ENCODE measurements at regions not wholly inside any gene's neighbourhood (a gene's known extent, or its start where the extent isn't known, plus 50 kb on each side); places are given as distances from the start of the nearest gene placed in this dataset.
"Not testable (repeated sequence)": the region's sequence is repeated elsewhere in the genome, so short reads cannot be mapped to it uniquely, and the experiment has no call there.

- DNase-seq (ENCODE audit: low spot score), result no peak
- Mint-ChIP-seq H3K27me3 (ENCODE audit: insufficient read depth, low read depth) (peaks cover 1% of the 10 kb centered on the region), H3K27ac (no peak overlapping the region), H3K4me3 (no peak overlapping the region), H3K36me3 (no peaks in the 10 kb centered on the region), H3K9me3 (peaks cover 30% of the 10 kb centered on the region), H3K4me1 (no peaks in the 10 kb centered on the region)
- H3F3A ChIP-seq (ENCODE audit: low read depth), result no peaks in the 10 kb centered on the region
- H3K9me3 ChIP-seq (ENCODE audit: low read depth), result peaks cover 6% of the 10 kb centered on the region
- H3K27ac ChIP-seq, result no peak overlapping the region
- no peaks in the 10 kb centered on the region for H3K79me2 ChIP-seq (ENCODE audit: low read depth)
- no peak overlapping the region for H3K9ac ChIP-seq
- H3K4me2 ChIP-seq, result no peak overlapping the region
- H4K20me1 ChIP-seq (ENCODE audit: low read depth), result no peaks in the 10 kb centered on the region
- TF ChIP-seq EZH2 (IDR thresholded peaks at IDR 0.05) (no peak), EZH2phosphoT487 (IDR thresholded peaks at IDR 0.05) (no peak)
- TF ChIP-seq, protein P1, sequence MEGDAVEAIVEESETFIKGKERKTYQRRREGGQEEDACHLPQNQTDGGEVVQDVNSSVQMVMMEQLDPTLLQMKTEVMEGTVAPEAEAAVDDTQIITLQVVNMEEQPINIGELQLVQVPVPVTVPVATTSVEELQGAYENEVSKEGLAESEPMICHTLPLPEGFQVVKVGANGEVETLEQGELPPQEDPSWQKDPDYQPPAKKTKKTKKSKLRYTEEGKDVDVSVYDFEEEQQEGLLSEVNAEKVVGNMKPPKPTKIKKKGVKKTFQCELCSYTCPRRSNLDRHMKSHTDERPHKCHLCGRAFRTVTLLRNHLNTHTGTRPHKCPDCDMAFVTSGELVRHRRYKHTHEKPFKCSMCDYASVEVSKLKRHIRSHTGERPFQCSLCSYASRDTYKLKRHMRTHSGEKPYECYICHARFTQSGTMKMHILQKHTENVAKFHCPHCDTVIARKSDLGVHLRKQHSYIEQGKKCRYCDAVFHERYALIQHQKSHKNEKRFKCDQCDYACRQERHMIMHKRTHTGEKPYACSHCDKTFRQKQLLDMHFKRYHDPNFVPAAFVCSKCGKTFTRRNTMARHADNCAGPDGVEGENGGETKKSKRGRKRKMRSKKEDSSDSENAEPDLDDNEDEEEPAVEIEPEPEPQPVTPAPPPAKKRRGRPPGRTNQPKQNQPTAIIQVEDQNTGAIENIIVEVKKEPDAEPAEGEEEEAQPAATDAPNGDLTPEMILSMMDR (IDR thresholded peaks at IDR 0.05), result no peak
- H3K4me3 ChIP-seq, result no peak overlapping the region
- H3K36me3 ChIP-seq, result no peaks in the 10 kb centered on the region
- no peaks in the 10 kb centered on the region for H3K4me1 ChIP-seq
- no peaks in the 10 kb centered on the region for H3K27me3 ChIP-seq
- H2AFZ ChIP-seq (replicated peaks), result no peak overlapping the region
Measured at GRCh38 chr13:18233783-18234299, 947.8 kb downstream of the TUBA3C start.

- Histone ChIP-seq H3K36me3 (no peaks in the 10 kb centered on the region), H3K27ac (no peak overlapping the region), H3K79me2 (ENCODE audit: low read depth) (no peaks in the 10 kb centered on the region), H4K20me1 (ENCODE audit: low read depth) (no peaks in the 10 kb centered on the region), H3K9ac (no peak overlapping the region), H3K4me2 (no peak overlapping the region), H3K4me3 (no peak overlapping the region), H3K27me3 (no peaks in the 10 kb centered on the region), H3F3A (ENCODE audit: low read depth) (no peaks in the 10 kb centered on the region), H3K4me1 (no peaks in the 10 kb centered on the region), H3K9me3 (ENCODE audit: low read depth) (peaks cover 6% of the 10 kb centered on the region), H2AFZ (replicated peaks) (no peak overlapping the region)
- TF ChIP-seq, protein P1 (IDR thresholded peaks at IDR 0.05), result no peak
- no peak for TF ChIP-seq EZH2 (IDR thresholded peaks at IDR 0.05)
- no peak for TF ChIP-seq EZH2phosphoT487 (IDR thresholded peaks at IDR 0.05)
- Mint-ChIP-seq H3K27ac (no peak overlapping the region), H3K4me3 (no peak overlapping the region), H3K9me3 (peaks cover 26% of the 10 kb centered on the region), H3K27me3 (ENCODE audit: insufficient read depth, low read depth) (no peaks in the 10 kb centered on the region), H3K4me1 (no peaks in the 10 kb centered on the region), H3K36me3 (no peaks in the 10 kb centered on the region)
- DNase-seq (ENCODE audit: low spot score), result no peak
Measured at GRCh38 chr13:18232994-18233782, 948.4 kb downstream of the TUBA3C start.

GRCh38 chr13:18232298-18232993, 949.2 kb downstream of the TUBA3C start:
- Histone ChIP-seq H3K9me3 (ENCODE audit: low read depth) (peaks cover 11% of the 10 kb centered on the region), H3K27ac (no peak overlapping the region), H3K4me3 (no peak overlapping the region), H3K4me2 (no peak overlapping the region), H3F3A (ENCODE audit: low read depth) (no peaks in the 10 kb centered on the region), H3K79me2 (ENCODE audit: low read depth) (no peaks in the 10 kb centered on the region), H3K4me1 (no peaks in the 10 kb centered on the region), H3K36me3 (no peaks in the 10 kb centered on the region), H4K20me1 (ENCODE audit: low read depth) (no peaks in the 10 kb centered on the region), H2AFZ (replicated peaks) (no peak overlapping the region), H3K27me3 (no peaks in the 10 kb centered on the region), H3K9ac (no peak overlapping the region)
- Mint-ChIP-seq H3K27me3 (ENCODE audit: insufficient read depth, low read depth) (no peaks in the 10 kb centered on the region), H3K4me3 (no peak overlapping the region), H3K27ac (no peak overlapping the region), H3K4me1 (no peaks in the 10 kb centered on the region), H3K36me3 (no peaks in the 10 kb centered on the region), H3K9me3 (peaks cover 25% of the 10 kb centered on the region)
- DNase-seq (ENCODE audit: low spot score), result no peak
- no peak for TF ChIP-seq EZH2phosphoT487 (IDR thresholded peaks at IDR 0.05)
- TF ChIP-seq, protein P1 (IDR thresholded peaks at IDR 0.05), result no peak
- TF ChIP-seq EZH2 (IDR thresholded peaks at IDR 0.05), result no peak

DNA sequence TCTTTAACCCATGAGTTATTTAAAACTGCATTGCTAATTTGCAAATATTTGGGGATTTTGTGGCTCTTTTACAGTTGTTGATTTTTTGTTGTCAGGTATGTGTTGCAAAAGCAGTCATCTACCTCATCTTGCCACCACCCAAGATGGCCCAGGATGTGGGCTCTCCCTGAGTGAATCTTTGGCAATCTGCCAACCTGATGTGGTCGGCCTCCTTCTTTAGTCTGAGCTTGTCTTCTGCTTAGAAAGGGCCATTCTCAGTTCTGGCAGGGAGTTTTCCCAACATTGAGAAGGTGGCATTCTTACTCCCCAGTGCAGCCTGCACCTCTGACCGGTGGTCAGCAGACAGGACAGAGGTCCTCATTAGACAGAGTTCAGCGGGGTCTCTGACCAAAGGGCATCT, 957.2 kb downstream of the TUBA3C start:
- H3K9me3 ChIP-seq (ENCODE audit: low read depth), result peaks cover 14% of the 10 kb centered on the region
- not testable (repeated sequence) for DNase-seq (ENCODE audit: low spot score); H3K36me3 Mint-ChIP-seq; H2AFZ ChIP-seq (replicated peaks); H3F3A ChIP-seq (ENCODE audit: low read depth); H3K4me2 ChIP-seq; H3K79me2 ChIP-seq (ENCODE audit: low read depth); H3K27ac ChIP-seq; H3K4me1 ChIP-seq; H3K4me3 ChIP-seq; H3K9ac ChIP-seq; H3K36me3 ChIP-seq; H3K27me3 ChIP-seq; H3K27me3 Mint-ChIP-seq (ENCODE audit: insufficient read depth, low read depth); H3K4me3 Mint-ChIP-seq; H4K20me1 ChIP-seq (ENCODE audit: low read depth); H3K4me1 Mint-ChIP-seq; H3K27ac Mint-ChIP-seq
- H3K9me3 Mint-ChIP-seq, result peaks cover 22% of the 10 kb centered on the region

DNA sequence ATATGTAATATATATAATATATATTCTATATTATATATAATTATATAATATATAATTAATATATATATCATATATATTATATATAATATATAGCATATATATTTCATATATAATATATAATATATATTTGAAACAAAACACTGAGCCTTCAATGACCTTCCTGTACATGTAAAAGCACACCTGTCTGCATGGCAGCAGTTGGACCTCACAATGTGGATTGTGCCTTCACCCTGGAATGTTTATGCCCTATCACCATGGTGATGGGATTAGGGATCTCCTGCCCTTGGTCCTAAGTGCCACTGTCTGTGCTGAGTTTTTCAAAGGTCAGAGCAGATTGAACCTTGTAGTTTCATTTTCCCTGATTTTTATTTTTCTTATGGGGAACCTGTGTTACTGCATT, 966.9 kb downstream of the TUBA3C start:
- not testable (repeated sequence) for DNase-seq (ENCODE audit: low spot score); H3K4me1 Mint-ChIP-seq; H3K9ac ChIP-seq; H3K27me3 Mint-ChIP-seq (ENCODE audit: insufficient read depth, low read depth); H3K4me3 Mint-ChIP-seq; H2AFZ ChIP-seq (replicated peaks); H3K79me2 ChIP-seq (ENCODE audit: low read depth); H3K4me2 ChIP-seq; H3K4me3 ChIP-seq; H3K27ac Mint-ChIP-seq; H3K36me3 Mint-ChIP-seq; H3K4me1 ChIP-seq; H4K20me1 ChIP-seq (ENCODE audit: low read depth); H3K27ac ChIP-seq; H3K36me3 ChIP-seq; H3K27me3 ChIP-seq
- peaks cover 32% of the 10 kb centered on the region for H3F3A ChIP-seq (ENCODE audit: low read depth)
- H3K9me3 Mint-ChIP-seq, result peaks cover 29% of the 10 kb centered on the region
- H3K9me3 ChIP-seq (ENCODE audit: low read depth), result peaks cover 42% of the 10 kb centered on the region

Measured in neural progenitor cell (in vitro differentiated cells).